ENCODE measurements at regions not wholly inside any gene's neighbourhood (a gene's known extent, or its start where the extent isn't known, plus 50 kb on each side); places are given as distances from the start of the nearest gene placed in this dataset.

DNA sequence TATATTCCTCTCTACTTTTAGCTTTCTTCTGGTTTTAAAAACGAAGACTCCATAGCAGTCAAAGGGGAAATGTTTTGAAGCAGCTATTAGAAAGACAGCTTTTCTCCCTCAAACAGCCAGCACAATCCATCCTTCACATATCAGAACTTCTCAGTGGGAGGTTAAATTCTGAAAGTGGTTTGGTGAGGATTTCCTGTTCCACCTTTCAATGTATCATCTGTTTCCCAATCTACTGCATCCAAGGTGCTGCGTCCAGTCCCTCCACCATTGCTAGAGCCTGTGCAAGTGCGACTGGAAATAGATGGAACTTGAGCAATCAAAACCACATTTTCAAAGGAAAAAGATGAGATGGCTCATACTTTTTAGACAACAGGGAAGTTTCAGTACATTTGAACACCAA is 508.3 kb upstream of the ARID1B start:
- Histone ChIP-seq H3F3A (ENCODE audit: insufficient read depth, low read length) (no peaks in the 10 kb centered on the region), H3K9ac (ENCODE audit: low read length) (no peak overlapping the region), H3K27ac (ENCODE audit: low read length) (peak overlapping the region; percentile 32; the same call in 1 of the 2 replicates), H3K36me3 (replicated peaks; ENCODE audit: insufficient read depth, low read length) (no peaks in the 10 kb centered on the region), H3K27me3 (replicated peaks; ENCODE audit: insufficient read depth, low read length) (no peaks in the 10 kb centered on the region), H3K4me2 (ENCODE audit: low read depth, low read length) (peak overlapping the region; percentile 46), H3K9me3 (replicated peaks; ENCODE audit: insufficient read depth, low read length) (no peaks in the 10 kb centered on the region), H3K79me2 (ENCODE audit: low read length) (no peaks in the 10 kb centered on the region), H3K4me1 (ENCODE audit: low read length) (peaks cover 10% of the 10 kb centered on the region), H4K20me1 (ENCODE audit: insufficient read depth, low read length) (no peaks in the 10 kb centered on the region), H3K9me2 (replicated peaks; ENCODE audit: insufficient read depth, low read length) (no peaks in the 10 kb centered on the region), H3K4me3 (ENCODE audit: low read length) (no peak overlapping the region), H2AFZ (ENCODE audit: low read length) (peak overlapping the region; percentile 17; the same call in 1 of the 2 replicates)
- no peak for TF ChIP-seq CTCF (IDR thresholded peaks at IDR 0.05; ENCODE audit: low read length)
- no peak for TF ChIP-seq EZH2phosphoT487 (IDR thresholded peaks at IDR 0.05; ENCODE audit: low read length)
- no peak for TF ChIP-seq EZH2 (optimal IDR thresholded peaks at IDR 0.05; ENCODE audit: low read depth, low read length)
- no peak for DNase-seq

DNA sequence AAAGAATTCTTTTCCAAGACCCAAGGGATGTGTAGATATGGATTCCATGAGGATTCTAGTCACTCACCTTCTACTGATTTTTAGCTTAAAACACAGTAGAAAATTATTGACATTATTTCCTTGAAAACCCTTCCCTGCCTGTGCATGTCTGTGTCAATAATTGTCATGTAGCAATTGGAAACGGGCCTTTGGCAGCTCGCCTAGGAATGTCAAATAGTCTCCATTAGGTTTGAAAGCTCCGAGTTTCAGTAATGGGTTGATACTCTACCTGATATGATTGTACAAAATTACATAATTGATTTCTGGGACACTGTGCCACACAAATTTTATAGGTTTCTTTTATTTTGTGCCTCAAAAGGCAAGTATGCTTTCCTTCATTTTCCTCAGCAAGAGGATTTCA is 515.2 kb upstream of the ARID1B start:
- TF ChIP-seq EZH2phosphoT487 (IDR thresholded peaks at IDR 0.05; ENCODE audit: low read length) (no peak), EZH2 (optimal IDR thresholded peaks at IDR 0.05; ENCODE audit: low read depth, low read length) (no peak), CTCF (IDR thresholded peaks at IDR 0.05; ENCODE audit: low read length) (no peak)
- H3K27ac ChIP-seq (ENCODE audit: low read length) = no peak overlapping the region
- H3K4me2 ChIP-seq (ENCODE audit: low read depth, low read length) = no peak overlapping the region
- H3K27me3 ChIP-seq (replicated peaks; ENCODE audit: insufficient read depth, low read length) = no peaks in the 10 kb centered on the region
- no peak overlapping the region for H3K9ac ChIP-seq (ENCODE audit: low read length)
- H3K4me3 ChIP-seq (ENCODE audit: low read length) = no peak overlapping the region
- no peaks in the 10 kb centered on the region for H3F3A ChIP-seq (ENCODE audit: insufficient read depth, low read length)
- no peaks in the 10 kb centered on the region for H3K9me3 ChIP-seq (replicated peaks; ENCODE audit: insufficient read depth, low read length)
- H3K36me3 ChIP-seq (replicated peaks; ENCODE audit: insufficient read depth, low read length) = no peaks in the 10 kb centered on the region
- no peaks in the 10 kb centered on the region for H3K79me2 ChIP-seq (ENCODE audit: low read length)
- no peak for DNase-seq
- H4K20me1 ChIP-seq (ENCODE audit: insufficient read depth, low read length) = no peaks in the 10 kb centered on the region
- H2AFZ ChIP-seq (ENCODE audit: low read length) = no peak overlapping the region
- no peaks in the 10 kb centered on the region for H3K4me1 ChIP-seq (ENCODE audit: low read length)
- no peaks in the 10 kb centered on the region for H3K9me2 ChIP-seq (replicated peaks; ENCODE audit: insufficient read depth, low read length)

- Histone ChIP-seq H3K9ac (ENCODE audit: low read length) (no peak overlapping the region), H3K79me2 (ENCODE audit: low read length) (no peaks in the 10 kb centered on the region), H3K4me1 (ENCODE audit: low read length) (no peaks in the 10 kb centered on the region), H3K27ac (ENCODE audit: low read length) (no peak overlapping the region), H3K4me2 (ENCODE audit: low read depth, low read length) (no peak overlapping the region), H3F3A (ENCODE audit: insufficient read depth, low read length) (no peaks in the 10 kb centered on the region), H4K20me1 (ENCODE audit: insufficient read depth, low read length) (no peaks in the 10 kb centered on the region), H3K4me3 (ENCODE audit: low read length) (no peak overlapping the region), H3K27me3 (replicated peaks; ENCODE audit: insufficient read depth, low read length) (no peaks in the 10 kb centered on the region), H2AFZ (ENCODE audit: low read length) (no peak overlapping the region), H3K36me3 (replicated peaks; ENCODE audit: insufficient read depth, low read length) (no peaks in the 10 kb centered on the region), H3K9me3 (replicated peaks; ENCODE audit: insufficient read depth, low read length) (no peaks in the 10 kb centered on the region), H3K9me2 (replicated peaks; ENCODE audit: insufficient read depth, low read length) (no peaks in the 10 kb centered on the region)
- TF ChIP-seq EZH2phosphoT487 (IDR thresholded peaks at IDR 0.05; ENCODE audit: low read length) (no peak), EZH2 (optimal IDR thresholded peaks at IDR 0.05; ENCODE audit: low read depth, low read length) (no peak), CTCF (IDR thresholded peaks at IDR 0.05; ENCODE audit: low read length) (no peak)
- no peak for DNase-seq
Measured at GRCh38 chr6:156260815-156261214, 516.4 kb upstream of the ARID1B start.
